ENCODE measurements at regions not wholly inside any gene's neighbourhood (a gene's known extent, or its start where the extent isn't known, plus 50 kb on each side); places are given as distances from the start of the nearest gene placed in this dataset.

- no peak for TF ChIP-seq POLR2A (IDR thresholded peaks at IDR 0.05)
- TF ChIP-seq CTCF (IDR thresholded peaks at IDR 0.05), result no peak
These were observed 110.8 kb upstream of the ZC3H12A start for GRCh38 chr1:37363535-37363934.

Data from body of pancreas (tissue), 4 donors.